GM13976 (cell line): ENCODE measurements at regions not wholly inside any gene's neighbourhood (a gene's known extent, or its start where the extent isn't known, plus 50 kb on each side); places are given as distances from the start of the nearest gene placed in this dataset.

ENCODE experiments used
- DNase-seq: peaks from one replicate; pipeline ENCODE4 v3.0.0; 2012; ENCODE audit warnings: low spot score
- in situ Hi-C: fragments of 300-500 bp; cut with MboI; formaldehyde crosslinking; loops from one replicate; pipeline ENCODE4 v1.12.0; 2022; ENCODE audit warnings: low sequenced_read_pairs, mixed read lengths, inconsistent platforms; ENCODE audit not compliant: unreplicated experiment
- TF ChIP-seq, protein P1 (sequence below): IDR thresholded peaks from 2 replicates; pipeline ENCODE4 v1.5.1; 2012; ENCODE audit warnings: borderline replicate concordance, mild to moderate bottlenecking; ENCODE audit not compliant: insufficient read depth; ENCODE audit errors: extremely low read depth, missing control alignments, control extremely low read depth

DNA sequence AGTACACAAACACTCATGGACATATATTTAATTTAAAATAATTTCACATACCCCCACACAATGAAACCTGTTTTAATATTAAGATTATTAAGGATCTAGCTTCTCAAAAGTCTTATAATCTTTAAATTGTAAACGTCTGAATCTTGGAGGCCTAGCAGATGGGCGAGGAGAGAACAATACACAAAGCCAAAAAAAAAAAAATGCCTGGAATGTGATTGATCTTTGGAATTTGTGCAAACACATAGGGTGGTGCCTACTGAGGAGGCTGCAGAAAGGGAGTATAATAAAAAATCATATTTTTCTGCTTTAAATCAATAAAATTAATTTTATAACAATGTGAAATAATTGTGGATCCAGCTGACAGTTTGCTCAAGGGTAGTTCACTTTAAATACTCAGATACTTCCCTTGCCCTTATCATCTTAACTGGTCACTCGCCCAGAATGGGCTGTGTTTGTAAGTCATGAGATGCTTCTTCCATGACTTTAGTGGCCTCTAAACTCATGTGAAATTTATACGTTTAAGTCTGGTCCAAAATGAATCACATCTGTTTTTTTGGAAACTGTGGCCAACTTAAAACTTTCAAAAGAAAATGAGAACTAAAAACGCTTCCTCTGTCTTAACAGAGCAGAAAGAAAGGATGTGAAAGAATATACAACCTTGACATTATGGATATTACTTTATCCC is 802.8 kb upstream of the CXADR start:
- no peak for DNase-seq
- TF ChIP-seq, protein P1, sequence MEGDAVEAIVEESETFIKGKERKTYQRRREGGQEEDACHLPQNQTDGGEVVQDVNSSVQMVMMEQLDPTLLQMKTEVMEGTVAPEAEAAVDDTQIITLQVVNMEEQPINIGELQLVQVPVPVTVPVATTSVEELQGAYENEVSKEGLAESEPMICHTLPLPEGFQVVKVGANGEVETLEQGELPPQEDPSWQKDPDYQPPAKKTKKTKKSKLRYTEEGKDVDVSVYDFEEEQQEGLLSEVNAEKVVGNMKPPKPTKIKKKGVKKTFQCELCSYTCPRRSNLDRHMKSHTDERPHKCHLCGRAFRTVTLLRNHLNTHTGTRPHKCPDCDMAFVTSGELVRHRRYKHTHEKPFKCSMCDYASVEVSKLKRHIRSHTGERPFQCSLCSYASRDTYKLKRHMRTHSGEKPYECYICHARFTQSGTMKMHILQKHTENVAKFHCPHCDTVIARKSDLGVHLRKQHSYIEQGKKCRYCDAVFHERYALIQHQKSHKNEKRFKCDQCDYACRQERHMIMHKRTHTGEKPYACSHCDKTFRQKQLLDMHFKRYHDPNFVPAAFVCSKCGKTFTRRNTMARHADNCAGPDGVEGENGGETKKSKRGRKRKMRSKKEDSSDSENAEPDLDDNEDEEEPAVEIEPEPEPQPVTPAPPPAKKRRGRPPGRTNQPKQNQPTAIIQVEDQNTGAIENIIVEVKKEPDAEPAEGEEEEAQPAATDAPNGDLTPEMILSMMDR = no peak
- in situ Hi-C loops = no loop called here

DNA sequence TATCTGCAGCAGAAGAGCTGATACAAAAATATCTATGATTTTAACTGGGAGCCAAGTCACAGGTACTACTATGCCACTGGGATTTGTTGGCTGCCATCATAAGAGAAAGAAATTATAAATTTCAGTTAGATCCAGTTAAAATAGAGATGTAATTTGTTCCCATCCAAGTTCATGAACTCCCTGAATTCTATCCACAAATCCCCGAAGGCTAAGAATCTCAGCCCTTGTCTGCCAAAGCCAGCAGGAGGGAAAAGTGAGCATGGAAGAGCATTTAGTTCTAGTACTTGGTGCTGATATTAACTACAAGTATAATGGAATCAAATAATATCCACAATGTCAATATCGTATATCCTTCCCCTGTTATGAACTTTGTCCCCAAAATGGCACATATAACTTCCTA is 801.1 kb upstream of the CXADR start:
- DNase-seq = no peak
- TF ChIP-seq, protein P1 = no peak
- in situ Hi-C loops = no loop called here

DNA sequence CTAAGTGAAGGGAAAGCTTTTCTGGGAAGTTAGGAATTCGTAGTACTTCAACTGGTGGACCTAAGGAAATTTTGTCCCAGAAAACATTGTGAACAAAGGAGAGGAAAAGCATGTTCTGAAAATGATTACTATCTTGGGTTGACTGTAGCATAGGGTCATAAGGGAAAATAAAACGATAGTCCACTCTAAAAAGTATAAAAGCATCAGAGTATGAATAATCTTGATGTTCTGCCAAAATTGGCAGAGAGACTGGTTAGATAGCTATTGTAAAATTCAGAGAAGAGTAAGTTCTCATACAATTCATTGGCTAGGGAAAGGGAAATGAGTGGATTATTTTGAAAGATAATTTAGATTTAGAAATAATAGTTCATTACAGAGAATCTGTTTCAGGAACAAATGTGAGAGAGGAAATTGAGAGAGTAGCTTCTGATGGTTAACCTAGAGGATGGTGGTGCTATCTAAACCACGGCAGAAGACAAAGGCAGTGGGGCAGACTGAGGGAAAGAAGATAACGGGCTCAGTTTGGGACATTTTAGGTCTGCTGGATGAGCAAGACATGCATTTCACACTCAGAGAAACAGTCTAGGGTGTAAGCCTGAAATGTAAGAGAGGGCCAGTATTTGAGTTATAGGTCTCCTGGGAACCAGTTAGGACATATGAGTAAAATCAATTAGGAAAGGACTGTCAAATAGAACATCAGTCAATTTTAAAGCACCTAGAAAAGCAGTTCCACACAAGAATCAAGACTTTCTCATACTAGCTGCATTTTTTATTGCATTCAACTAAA is 799.3 kb upstream of the CXADR start:
- TF ChIP-seq, protein P1 = no peak
- in situ Hi-C loops = no loop called here
- no peak for DNase-seq

DNA sequence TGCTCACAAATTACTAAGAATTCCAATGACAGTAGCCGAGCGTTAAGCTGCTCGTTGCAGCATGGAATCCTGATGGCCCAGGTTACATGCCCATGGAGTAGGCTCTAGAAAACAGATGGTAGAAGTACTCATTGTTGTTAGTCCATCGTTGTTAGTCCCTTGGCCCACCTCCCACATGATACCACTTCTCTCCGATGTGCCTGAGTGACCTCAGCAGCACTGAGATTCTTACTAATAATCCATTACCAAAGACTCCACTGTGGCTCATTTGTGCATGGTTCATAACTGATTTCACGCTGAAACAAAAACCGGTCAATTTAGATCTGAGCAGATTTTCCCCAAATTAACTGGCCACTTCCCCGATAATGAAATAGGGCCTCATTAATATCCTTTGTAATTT is 772.3 kb upstream of the CXADR start:
- TF ChIP-seq, protein P1 = no peak
- in situ Hi-C loops = no loop called here
- no peak for DNase-seq

DNA sequence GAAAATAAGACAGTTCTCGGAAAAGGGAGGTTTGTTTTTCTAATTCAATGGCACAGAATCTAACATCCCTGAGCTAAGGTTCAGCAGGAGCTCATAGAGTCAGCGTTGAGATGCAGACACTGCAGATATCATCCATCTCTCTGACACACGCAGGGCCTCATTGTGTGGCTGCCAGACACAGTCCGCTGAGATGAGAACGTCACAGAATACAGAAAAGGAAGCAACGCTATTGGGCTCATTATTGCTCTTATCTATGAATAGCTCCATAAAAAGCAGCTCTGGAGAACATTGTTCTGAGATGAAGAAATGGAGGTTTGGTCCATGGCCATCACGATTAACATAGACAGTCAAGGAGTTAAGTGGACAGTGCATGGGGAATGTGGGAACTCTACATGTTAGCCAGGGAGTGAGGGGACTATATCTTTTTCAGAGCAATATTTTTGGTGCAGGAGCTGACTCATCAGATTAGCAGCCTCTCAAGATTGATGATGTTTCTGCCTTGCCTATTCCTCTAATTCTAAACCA is 771.6 kb upstream of the CXADR start:
- in situ Hi-C loops = no loop called here
- TF ChIP-seq, protein P1 = no peak
- no peak for DNase-seq

DNA sequence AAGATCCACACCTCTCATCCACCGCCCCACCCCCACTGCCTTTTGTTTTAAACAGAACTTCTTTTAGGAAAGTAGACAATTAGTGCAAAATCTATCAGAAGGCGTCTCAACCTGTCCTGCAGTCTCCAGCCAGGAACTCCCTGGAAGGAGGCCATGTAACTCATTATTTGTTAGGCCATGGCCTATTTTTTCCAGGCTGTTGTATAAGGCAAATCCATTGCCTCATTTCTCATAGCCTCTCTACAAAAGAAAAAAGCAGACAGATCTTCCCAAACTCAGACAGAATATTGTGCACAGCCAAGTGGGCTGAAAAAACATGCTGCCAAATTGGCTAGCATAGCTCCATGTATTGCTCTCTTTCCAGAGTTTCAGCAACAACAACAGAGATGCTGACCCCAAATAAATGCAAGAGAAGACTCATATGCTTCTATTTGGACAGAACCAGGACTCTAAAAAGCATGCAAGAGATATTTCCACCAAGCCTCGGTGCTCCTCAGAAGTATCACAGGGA is 770.7 kb upstream of the CXADR start:
- TF ChIP-seq, protein P1 = no peak
- in situ Hi-C loops = no loop called here
- DNase-seq = no peak
